ENCODE measurements at regions not wholly inside any gene's neighbourhood (a gene's known extent, or its start where the extent isn't known, plus 50 kb on each side); places are given as distances from the start of the nearest gene placed in this dataset.
A peak's percentile ranks its signal among the peaks of the same experiment; 100 is the strongest.
"Not testable (repeated sequence)": the region's sequence is repeated elsewhere in the genome, so short reads cannot be mapped to it uniquely, and the experiment has no call there.

GRCh38 chr14:42548349-42548748 is 941.7 kb downstream of the LRFN5 start:
- no peak for DNase-seq

GRCh38 chr14:42545636-42546035 is 939.0 kb downstream of the LRFN5 start:
- no peak for DNase-seq

GRCh38 chr14:42541535-42542001 is 934.9 kb downstream of the LRFN5 start:
- DNase-seq: no peak

GRCh38 chr14:42535397-42535796 is 928.7 kb downstream of the LRFN5 start:
- DNase-seq: no peak

- no peak for DNase-seq
Measured at GRCh38 chr14:42533476-42533875, 926.8 kb downstream of the LRFN5 start.

- DNase-seq: no peak
Measured at GRCh38 chr14:42532194-42532593, 925.5 kb downstream of the LRFN5 start.

GRCh38 chr14:42527141-42527540 is 920.5 kb downstream of the LRFN5 start:
- DNase-seq: no peak

- peak; percentile 70 for DNase-seq
Measured at GRCh38 chr14:42523666-42524065, 917.0 kb downstream of the LRFN5 start.

GRCh38 chr14:42517806-42518500 is 911.3 kb downstream of the LRFN5 start:
- DNase-seq: peak; percentile 45

GRCh38 chr14:42513837-42514236 is 907.2 kb downstream of the LRFN5 start:
- peak; percentile 6 for DNase-seq

GRCh38 chr14:42510071-42510470 is 903.4 kb downstream of the LRFN5 start:
- DNase-seq: no peak

GRCh38 chr14:42508209-42508946 is 901.7 kb downstream of the LRFN5 start:
- no peak for DNase-seq

- DNase-seq: no peak
Measured at GRCh38 chr14:42504433-42504832, 897.8 kb downstream of the LRFN5 start.

- no peak for DNase-seq
Measured at GRCh38 chr14:42499137-42499536, 892.5 kb downstream of the LRFN5 start.

GRCh38 chr14:42490536-42490935 is 883.9 kb downstream of the LRFN5 start:
- DNase-seq: no peak

GRCh38 chr14:42488965-42489364 is 882.3 kb downstream of the LRFN5 start:
- no peak for DNase-seq

- DNase-seq: not testable (repeated sequence)
Measured at GRCh38 chr14:42482345-42482971, 875.8 kb downstream of the LRFN5 start.

GRCh38 chr14:42481714-42482113 is 875.0 kb downstream of the LRFN5 start:
- not testable (repeated sequence) for DNase-seq

GRCh38 chr14:42480255-42480654 is 873.6 kb downstream of the LRFN5 start:
- DNase-seq: no peak

- no peak for DNase-seq
Measured at GRCh38 chr14:42475289-42475688, 868.6 kb downstream of the LRFN5 start.

GRCh38 chr14:42470427-42470719 is 863.7 kb downstream of the LRFN5 start:
- no peak for DNase-seq

GRCh38 chr14:42469637-42470426 is 863.2 kb downstream of the LRFN5 start:
- no peak for DNase-seq

GRCh38 chr14:42460673-42461072 is 854.0 kb downstream of the LRFN5 start:
- DNase-seq: no peak
